GM21576 (cell line): ENCODE measurements at regions not wholly inside any gene's neighbourhood (a gene's known extent, or its start where the extent isn't known, plus 50 kb on each side); places are given as distances from the start of the nearest gene placed in this dataset.

Source experiments
- ATAC-seq: cut with Tn5 transposase; IDR thresholded peaks from one replicate; pipeline ENCODE4 v1.9.1; 2021; ENCODE audit warnings: mild to moderate bottlenecking, moderate library complexity; ENCODE audit not compliant: unreplicated experiment

DNA sequence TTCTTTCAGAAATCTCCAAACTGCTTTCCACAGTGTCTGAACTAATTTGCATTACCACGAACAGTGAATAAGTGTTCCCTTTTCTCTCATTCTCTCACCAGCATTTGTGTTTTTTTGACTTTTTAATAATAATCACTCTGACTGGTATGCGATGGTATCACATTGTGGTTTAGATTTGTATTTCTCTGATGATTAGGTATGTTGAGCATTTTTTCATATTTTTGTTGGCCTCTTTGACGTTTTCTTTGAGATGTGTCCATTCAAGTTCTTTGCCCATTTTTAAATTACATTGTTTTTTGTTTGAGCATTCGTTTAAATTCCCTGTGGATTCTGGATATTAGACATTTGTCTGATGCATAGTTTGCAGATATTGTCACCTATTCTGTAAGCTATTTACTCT is 1639.6 kb upstream of the TENM4 start:
- ATAC-seq = no peak

- no peak for ATAC-seq
Measured at GRCh38 chr11:81072273-81072672, 1631.4 kb upstream of the TENM4 start.

DNA sequence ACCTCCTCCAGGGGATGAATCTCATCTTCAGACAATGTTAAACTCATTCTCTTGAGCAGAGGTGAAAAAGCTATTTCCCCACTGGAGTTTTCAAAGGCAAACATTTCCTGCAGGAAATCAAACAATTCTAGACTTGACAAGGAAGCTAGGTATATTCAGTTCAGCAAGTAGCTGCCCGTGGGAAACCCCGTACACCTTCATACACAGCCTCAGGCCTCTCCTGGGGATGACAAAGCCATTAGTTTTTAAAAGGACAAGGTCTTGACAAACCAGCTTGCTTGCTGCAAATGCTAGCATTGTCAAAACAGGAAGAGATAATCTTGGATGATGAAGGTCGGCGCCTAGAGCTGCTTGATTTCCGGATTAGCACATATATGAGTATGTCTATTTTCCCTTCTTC is 1630.8 kb upstream of the TENM4 start:
- no peak for ATAC-seq

DNA sequence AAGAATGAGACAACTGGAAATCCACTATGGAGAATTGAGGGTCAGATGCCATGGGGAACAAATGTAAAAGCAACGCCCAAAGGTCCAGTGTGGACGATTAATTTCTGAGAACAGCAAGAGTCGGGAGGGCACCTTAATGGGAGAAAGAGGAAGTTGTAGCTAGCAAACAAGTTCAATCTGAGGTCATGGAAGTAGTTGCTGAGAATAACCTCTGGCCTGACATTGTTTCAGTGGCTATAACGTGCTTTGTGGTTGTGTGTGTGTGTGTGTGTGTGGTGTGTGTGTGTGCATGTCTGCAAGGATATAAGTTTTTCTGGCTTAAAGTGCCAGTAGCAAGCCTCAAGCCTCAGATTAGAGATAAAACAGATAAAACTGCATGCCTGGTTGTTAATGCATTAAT is 1630.1 kb upstream of the TENM4 start:
- peak; percentile 70 for ATAC-seq

GRCh38 chr11:81059356-81059755 is 1618.5 kb upstream of the TENM4 start:
- no peak for ATAC-seq

DNA sequence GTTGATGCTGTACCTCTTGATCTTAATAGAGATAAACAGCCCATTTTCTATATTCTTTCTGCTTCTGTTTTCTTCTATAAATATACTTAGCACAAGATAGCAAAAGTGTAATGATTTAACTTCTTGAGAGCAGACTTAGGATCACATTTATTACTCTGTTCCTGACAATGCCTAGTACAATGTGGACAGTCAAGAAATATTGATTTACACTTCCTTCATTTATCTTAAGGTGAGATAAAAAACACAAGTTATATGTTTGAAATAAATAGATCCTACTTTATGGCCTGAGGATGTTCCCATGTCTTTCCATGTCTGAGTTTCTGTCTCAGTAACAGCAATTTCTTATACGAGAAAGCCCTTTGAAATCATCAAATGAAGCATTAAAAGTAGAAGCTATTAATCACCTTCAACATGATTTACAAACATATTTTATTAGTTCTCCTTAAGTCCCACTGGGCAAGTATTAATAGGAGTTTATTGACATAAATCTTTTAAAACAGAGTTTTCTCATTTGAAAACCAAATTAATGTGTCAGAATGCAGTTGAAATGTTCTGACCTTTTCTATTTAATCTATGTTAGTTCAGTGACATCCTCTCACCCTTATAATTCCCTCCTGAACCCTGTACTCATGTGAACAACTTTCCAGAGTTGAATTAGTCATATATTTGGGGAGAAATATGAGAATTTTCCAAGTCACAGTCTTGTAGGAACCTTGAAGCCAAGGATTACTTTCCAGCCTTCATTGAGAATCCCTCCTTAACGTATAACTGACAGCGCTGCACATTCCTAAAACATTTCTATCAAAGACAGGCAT is 1611.7 kb upstream of the TENM4 start:
- ATAC-seq = no peak

DNA sequence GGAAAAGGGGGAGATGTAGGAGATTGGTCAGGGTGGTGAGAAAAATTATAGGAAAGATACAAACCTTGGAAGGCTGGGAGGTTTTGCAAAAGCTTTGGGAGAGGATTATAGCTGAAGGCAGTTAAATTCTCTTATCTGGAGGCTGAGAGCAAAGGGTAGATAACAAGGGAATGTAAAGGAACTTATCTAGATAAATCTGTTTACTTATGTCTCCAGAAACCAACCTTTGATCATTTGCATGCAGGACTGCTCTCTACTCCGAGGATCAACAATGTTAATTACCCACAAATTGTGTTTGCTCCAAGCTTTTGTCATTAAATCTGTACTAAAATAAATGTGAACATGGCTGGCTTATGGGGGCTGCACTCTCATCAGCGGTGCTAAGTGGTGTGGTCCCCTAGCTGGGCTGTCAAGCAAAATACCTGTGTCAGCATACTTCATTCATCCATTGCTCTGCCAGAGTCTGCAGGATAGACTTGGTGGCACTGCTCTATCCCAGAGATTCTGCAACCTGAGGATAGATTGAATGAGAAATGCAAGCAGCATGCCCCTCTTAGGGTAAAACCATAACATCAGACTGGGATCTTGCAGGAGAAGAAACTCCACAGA is 1599.2 kb upstream of the TENM4 start:
- ATAC-seq = no peak

- ATAC-seq = no peak
Measured at GRCh38 chr11:81036168-81036870, 1595.5 kb upstream of the TENM4 start.

GRCh38 chr11:81033779-81034540 is 1593.1 kb upstream of the TENM4 start:
- ATAC-seq = no peak

DNA sequence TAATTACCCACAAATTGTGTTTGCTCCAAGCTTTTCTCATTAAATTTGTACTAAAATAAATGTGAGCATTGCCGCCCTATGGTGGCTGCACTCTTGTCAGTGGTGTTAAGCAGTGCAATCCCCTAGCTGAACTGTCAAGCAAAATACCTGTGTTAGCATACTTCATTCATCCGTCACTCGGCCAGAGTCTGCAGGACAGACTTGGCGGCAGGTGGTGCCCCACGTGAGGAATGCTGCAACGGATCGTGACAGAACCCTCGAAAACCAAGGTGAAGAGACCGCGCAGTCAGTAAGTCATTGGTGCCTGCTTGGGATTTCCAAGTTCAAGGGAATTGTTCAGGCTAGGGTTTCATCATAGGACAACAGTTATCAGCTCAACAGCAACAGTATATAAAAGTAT is 1592.1 kb upstream of the TENM4 start:
- no peak for ATAC-seq

GRCh38 chr11:81030186-81030585 is 1589.4 kb upstream of the TENM4 start:
- no peak for ATAC-seq

DNA sequence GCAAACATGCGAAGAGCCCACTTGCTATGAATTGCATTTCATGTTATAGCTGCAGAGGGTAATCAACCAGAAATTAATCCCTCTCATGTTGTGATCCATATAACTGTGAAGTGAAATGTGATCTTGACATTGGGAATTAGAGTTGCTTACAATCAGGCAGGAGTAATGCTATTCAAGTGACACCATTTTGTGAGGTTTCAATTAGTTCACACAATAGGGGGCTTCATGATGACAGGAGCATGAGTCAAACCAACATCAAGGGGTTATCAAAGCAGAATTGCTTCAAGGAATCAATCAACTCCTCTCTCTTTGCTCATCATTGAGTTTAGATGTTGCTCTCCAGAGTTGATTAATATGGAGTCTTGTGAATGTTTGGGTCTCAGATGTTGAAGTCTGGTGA is 1585.2 kb upstream of the TENM4 start:
- no peak for ATAC-seq

- ATAC-seq = no peak
Measured at GRCh38 chr11:81022057-81022456, 1581.2 kb upstream of the TENM4 start.

GRCh38 chr11:81010631-81011030 is 1569.8 kb upstream of the TENM4 start:
- ATAC-seq = no peak

- ATAC-seq = no peak
Measured at GRCh38 chr11:81007046-81007445, 1566.2 kb upstream of the TENM4 start.

DNA sequence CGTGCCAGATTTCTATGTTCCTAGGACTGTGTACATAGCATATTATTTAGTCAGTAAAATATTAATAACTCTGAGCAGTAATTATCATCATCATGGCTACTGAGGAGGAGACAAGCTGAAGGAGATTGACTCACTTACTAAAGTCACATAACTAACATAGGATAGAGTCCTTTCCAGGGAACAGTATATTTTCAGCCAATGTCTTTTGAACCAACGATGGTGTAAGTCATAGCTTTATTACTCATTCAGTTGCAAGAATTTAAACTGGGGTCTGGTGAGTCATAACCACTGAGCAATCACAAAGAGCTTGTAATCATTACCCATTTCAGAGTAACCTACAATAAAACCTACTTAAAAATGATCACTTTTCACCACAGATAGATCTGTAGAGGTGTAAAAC is 1564.8 kb upstream of the TENM4 start:
- no peak for ATAC-seq

GRCh38 chr11:81004576-81004975 is 1563.7 kb upstream of the TENM4 start:
- no peak for ATAC-seq

- no peak for ATAC-seq
Measured at GRCh38 chr11:81002374-81002773, 1561.5 kb upstream of the TENM4 start.

- ATAC-seq = no peak
Measured at GRCh38 chr11:81000735-81001134, 1559.9 kb upstream of the TENM4 start.

- no peak for ATAC-seq
Measured at GRCh38 chr11:81000334-81000733, 1559.5 kb upstream of the TENM4 start.

DNA sequence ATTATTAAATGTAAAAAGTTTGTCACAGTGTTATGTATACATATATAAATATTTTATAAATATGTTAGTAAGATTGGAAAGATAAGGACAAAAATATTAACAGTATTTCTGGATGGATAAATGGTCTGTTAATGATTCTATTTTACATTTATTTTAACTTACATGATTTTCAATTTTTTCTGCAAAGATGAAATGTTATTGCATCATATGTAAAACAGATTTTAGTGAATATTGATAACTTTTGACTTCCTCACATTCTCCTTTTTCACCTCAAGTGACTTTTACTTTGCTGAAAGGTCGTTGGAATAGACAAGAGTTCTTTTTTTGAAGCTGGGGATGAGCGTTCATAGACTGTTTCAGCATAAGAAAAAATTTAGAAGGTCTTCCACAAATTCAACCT is 1554.7 kb upstream of the TENM4 start:
- ATAC-seq = no peak
